Breast epithelium (tissue), 4 donors: ENCODE measurements at regions not wholly inside any gene's neighbourhood (a gene's known extent, or its start where the extent isn't known, plus 50 kb on each side); places are given as distances from the start of the nearest gene placed in this dataset.
"Not testable (repeated sequence)": the region's sequence is repeated elsewhere in the genome, so short reads cannot be mapped to it uniquely, and the experiment has no call there.

Experiments used
- DNase-seq, 2 donors: peaks; one replicate each; pipeline ENCODE4 v3.0.0-alpha.2; 2019; ENCODE audit warnings: low spot score in 2 of 2
- H3K27ac ChIP-seq, 2 donors: fragments of 200-600 bp; sonication (generic) in 1 of 2; one replicate each; pipeline ENCODE4 v1.5.1; 2016 to 2019; ENCODE audit warnings: mild to moderate bottlenecking in 1 of 2
- H3K27me3 ChIP-seq, 2 donors: fragments of 200-600 bp; sonication (generic) in 1 of 2; one replicate each; pipeline versions ENCODE4 v1.5.1 to v1.6.0; 2017 to 2019; ENCODE audit warnings: control low read depth in 1 of 2, mild to moderate bottlenecking in 1 of 2
- H3K36me3 ChIP-seq: fragments of 200-600 bp; one replicate; pipeline ENCODE4 v1.5.1; 2019
- H3K4me1 ChIP-seq, 2 donors: fragments of 200-600 bp; sonication (generic); one replicate each; pipeline ENCODE4 v1.5.1; 2016 to 2019; ENCODE audit warnings: control low read depth in 1 of 2
- H3K4me3 ChIP-seq, 3 donors: fragments of 200-600 bp; sonication (generic); 1 replicate in 2 of 3; 2 replicates in 1 of 3; pipeline ENCODE4 v1.5.1; 2016 to 2019; ENCODE audit warnings: mild to moderate bottlenecking in 3 of 3, moderate library complexity in 2 of 3
- H3K9me3 ChIP-seq, 2 donors: fragments of 200-600 bp; sonication (generic) in 1 of 2; one replicate each; pipeline ENCODE4 v1.5.1; 2016 to 2019; ENCODE audit warnings: control low read depth in 1 of 2
- CTCF ChIP-seq, 3 donors: fragments of 450-650 bp; IDR thresholded peaks; one replicate each; pipeline ENCODE4 v1.5.1; 2016 to 2017; ENCODE audit warnings: antibody characterized with exemption in 3 of 3, mild to moderate bottlenecking in 3 of 3, moderate library complexity in 3 of 3
- POLR2A ChIP-seq: fragments of 450-650 bp; IDR thresholded peaks from one replicate; pipeline ENCODE4 v1.6.1; 2016; ENCODE audit warnings: antibody characterized with exemption, mild to moderate bottlenecking, moderate library complexity
- POLR2AphosphoS5 ChIP-seq, 3 donors: sonication (generic); formaldehyde crosslinking; IDR thresholded peaks; one replicate each; pipeline ENCODE4 v1.6.1; 2017; ENCODE audit warnings: antibody characterized with exemption in 3 of 3
- intact Hi-C: fragments of 100-400 bp; cut with DNase I; formaldehyde crosslinking; loops from one replicate; pipeline ENCODE4 v1.15.1; 2023; ENCODE audit warnings: low total_unique reads

- TF ChIP-seq POLR2A: no peak
- no peak for TF ChIP-seq CTCF (IDR thresholded peaks at IDR 0.05)
- TF ChIP-seq POLR2AphosphoS5 (IDR thresholded peaks at IDR 0.05): no peak
- no peaks in the 10 kb centered on the region for H3K4me1 ChIP-seq
- H3K36me3 ChIP-seq: no peaks in the 10 kb centered on the region
- H3K4me3 ChIP-seq: no peak overlapping the region
- intact Hi-C loops: no loop called here
- H3K27ac ChIP-seq: no peak overlapping the region
- H3K27me3 ChIP-seq: no peaks in the 10 kb centered on the region
- no peaks in the 10 kb centered on the region for H3K9me3 ChIP-seq
- DNase-seq: no peak
Observed at GRCh38 chr5:7131680-7132079, 264.3 kb upstream of the ADCY2 start.

GRCh38 chr5:7146886-7147285, 249.1 kb upstream of the ADCY2 start:
- Histone ChIP-seq H3K27me3 (no peaks in the 10 kb centered on the region), H3K4me3 (no peak overlapping the region), H3K4me1 (no peaks in the 10 kb centered on the region), H3K27ac (no peak overlapping the region), H3K9me3 (no peaks in the 10 kb centered on the region), H3K36me3 (no peaks in the 10 kb centered on the region)
- DNase-seq: no peak
- intact Hi-C loops: no loop called here
- no peak for TF ChIP-seq POLR2A
- TF ChIP-seq CTCF (IDR thresholded peaks at IDR 0.05): no peak

GRCh38 chr5:7157083-7157482, 238.9 kb upstream of the ADCY2 start:
- Histone ChIP-seq H3K9me3 (peaks cover 8 to 29% of the 10 kb centered on the region in 2 donors), H3K27me3 (no peaks in the 10 kb centered on the region), H3K36me3 (no peaks in the 10 kb centered on the region), H3K4me1 (no peaks in the 10 kb centered on the region), H3K4me3 (no peak overlapping the region), H3K27ac (no peak overlapping the region)
- TF ChIP-seq POLR2A (no peak), CTCF (IDR thresholded peaks at IDR 0.05) (no peak), POLR2AphosphoS5 (IDR thresholded peaks at IDR 0.05) (no peak)
- intact Hi-C loops: no loop called here
- DNase-seq: no peak

GRCh38 chr5:7169240-7169878, 226.6 kb upstream of the ADCY2 start:
- no peak overlapping the region for H3K4me3 ChIP-seq
- no peaks in the 10 kb centered on the region for H3K9me3 ChIP-seq
- H3K27ac ChIP-seq: no peak overlapping the region
- TF ChIP-seq POLR2AphosphoS5 (IDR thresholded peaks at IDR 0.05) (no peak), POLR2A (no peak), CTCF (IDR thresholded peaks at IDR 0.05) (no peak)
- DNase-seq: no peak
- H3K4me1 ChIP-seq: no peaks in the 10 kb centered on the region
- H3K27me3 ChIP-seq: no peaks in the 10 kb centered on the region
- intact Hi-C loops: no loop called here
- no peaks in the 10 kb centered on the region for H3K36me3 ChIP-seq

GRCh38 chr5:7170785-7171184, 225.2 kb upstream of the ADCY2 start:
- intact Hi-C loops, DNase-seq, H3K9me3 ChIP-seq, H3K27me3 ChIP-seq, H3K36me3 ChIP-seq, H3K27ac ChIP-seq, H3K4me1 ChIP-seq, H3K4me3 ChIP-seq: not testable (repeated sequence)

GRCh38 chr5:7179364-7179763, 216.6 kb upstream of the ADCY2 start:
- Histone ChIP-seq H3K36me3 (no peaks in the 10 kb centered on the region), H3K27me3 (no peaks in the 10 kb centered on the region), H3K4me3 (no peak overlapping the region), H3K9me3 (no peaks in the 10 kb centered on the region), H3K27ac (no peak overlapping the region), H3K4me1 (no peaks in the 10 kb centered on the region)
- intact Hi-C loops: no loop called here
- TF ChIP-seq POLR2A (no peak), CTCF (IDR thresholded peaks at IDR 0.05) (no peak), POLR2AphosphoS5 (IDR thresholded peaks at IDR 0.05) (no peak)
- DNase-seq: no peak
